ENCODE measurements at regions not wholly inside any gene's neighbourhood (a gene's known extent, or its start where the extent isn't known, plus 50 kb on each side); places are given as distances from the start of the nearest gene placed in this dataset.

GRCh38 chr2:150647943-150648342 lies 160.5 kb upstream of the RND3 start:
- TF ChIP-seq CTCF (conservative IDR thresholded peaks at IDR 0.05; ENCODE audit: low read depth, low read length), result no peak
- no peak for TF ChIP-seq EZH2 (IDR thresholded peaks at IDR 0.05; ENCODE audit: low read length, unreplicated experiment)

Data from PC-3 (cell line).